Lower leg skin (tissue), 3 donors: ENCODE measurements at regions not wholly inside any gene's neighbourhood (a gene's known extent, or its start where the extent isn't known, plus 50 kb on each side); places are given as distances from the start of the nearest gene placed in this dataset.

Experiments
- CTCF ChIP-seq, 3 donors: fragments of 450-650 bp; IDR thresholded peaks; one replicate each; pipeline ENCODE4 v1.5.1; 2016; ENCODE audit warnings: antibody characterized with exemption in 3 of 3, mild to moderate bottlenecking in 3 of 3, moderate library complexity in 2 of 3
- POLR2A ChIP-seq, 2 donors: fragments of 450-650 bp; IDR thresholded peaks; one replicate each; pipeline ENCODE4 v1.6.1; 2016 to 2017; ENCODE audit warnings: antibody characterized with exemption in 2 of 2, mild to moderate bottlenecking in 1 of 2, moderate library complexity in 1 of 2

GRCh38 chr10:59582058-59582457, 127.6 kb downstream of the SLC16A9 start:
- TF ChIP-seq CTCF (IDR thresholded peaks at IDR 0.05) (no peak), POLR2A (IDR thresholded peaks at IDR 0.05) (no peak)
